GM23248 (cell line): ENCODE measurements at regions not wholly inside any gene's neighbourhood (a gene's known extent, or its start where the extent isn't known, plus 50 kb on each side); places are given as distances from the start of the nearest gene placed in this dataset.

Experiments
- EZH2 ChIP-seq: fragments of 200-600 bp; sonication (generic); IDR thresholded peaks from 2 replicates; pipeline ENCODE4 v1.6.1; 2018; ENCODE audit warnings: antibody characterized with exemption, mild to moderate bottlenecking; ENCODE audit not compliant: insufficient read depth, poor library complexity, severe bottlenecking
- EZH2phosphoT487 ChIP-seq: fragments of 200-600 bp; sonication (generic); IDR thresholded peaks from 2 replicates; pipeline ENCODE4 v1.6.1; 2018; ENCODE audit warnings: antibody characterized with exemption, moderate library complexity, mild to moderate bottlenecking, low read depth; ENCODE audit not compliant: insufficient read depth

GRCh38 chr16:55263271-55264250 lies 60.4 kb upstream of the IRX6 start:
- TF ChIP-seq EZH2, result no peak
- TF ChIP-seq EZH2phosphoT487, result no peak
